HL-60 (cell line): ENCODE measurements at regions not wholly inside any gene's neighbourhood (a gene's known extent, or its start where the extent isn't known, plus 50 kb on each side); places are given as distances from the start of the nearest gene placed in this dataset.

ENCODE experiments used
- DNase-seq, 2 experiments: peaks; one replicate each; pipeline ENCODE4 v3.0.0-alpha.2; 2010 to 2020; ENCODE audit warnings: low read depth in 1 of 2, low spot score in 1 of 2
- H3K27ac ChIP-seq: fragments of 250-450 bp; sonication (Bioruptor Pico); replicated peaks from 2 replicates; pipeline ENCODE4 v1.5.1; 2020; ENCODE audit warnings: mild to moderate bottlenecking, moderate library complexity
- H3K27me3 ChIP-seq: fragments of 250-450 bp; sonication (Bioruptor Pico); 2 replicates; pipeline ENCODE4 v1.5.1; 2021; ENCODE audit warnings: mild to moderate bottlenecking, moderate library complexity; ENCODE audit not compliant: insufficient read depth, poor library complexity, severe bottlenecking
- H3K4me3 ChIP-seq: replicated peaks from 2 replicates; pipeline ENCODE4 v1.5.1; 2011; ENCODE audit warnings: mild to moderate bottlenecking, control low read depth, low read length; ENCODE audit not compliant: insufficient read depth
- CTCF ChIP-seq: IDR thresholded peaks from one replicate; pipeline ENCODE4 v1.5.1; 2011; ENCODE audit warnings: low read length, control low read depth, inconsistent platforms; ENCODE audit not compliant: insufficient read depth
- GABPA ChIP-seq: IDR thresholded peaks from 2 replicates; pipeline ENCODE4 v1.6.1; 2012; ENCODE audit warnings: low read depth
- POLR2AphosphoS5 ChIP-seq: IDR thresholded peaks from 2 replicates; pipeline ENCODE4 v1.6.1; 2012; ENCODE audit warnings: low read depth
- SPI1 ChIP-seq: IDR thresholded peaks from 2 replicates; pipeline ENCODE4 v1.6.1; 2012; ENCODE audit warnings: low read depth, mild to moderate bottlenecking, borderline replicate concordance
- TF ChIP-seq, protein P1 (sequence below): IDR thresholded peaks from 2 replicates; pipeline ENCODE4 v1.6.1; 2012; ENCODE audit warnings: low read depth; ENCODE audit not compliant: insufficient replicate concordance

DNA sequence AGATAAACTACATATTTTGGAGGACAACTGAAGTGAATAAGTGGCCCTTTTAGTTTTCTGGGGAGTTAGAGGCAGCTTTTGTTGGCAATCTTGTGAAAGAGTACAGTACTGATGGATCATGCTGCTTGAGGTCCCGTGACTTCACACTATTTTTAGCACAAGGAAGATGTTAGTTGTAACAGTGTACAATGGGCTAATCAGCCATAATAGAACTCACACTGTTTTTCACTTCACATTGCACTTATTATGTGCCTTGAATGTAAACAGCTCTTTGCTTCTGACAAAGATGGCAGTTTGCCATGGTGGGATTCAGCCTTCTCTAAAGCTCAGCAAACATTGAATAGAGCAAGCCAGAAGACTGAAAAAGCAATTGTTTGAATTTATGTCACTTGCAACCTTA, 176.7 kb upstream of the ZNF608 start:
- no peak overlapping the region for H3K27ac ChIP-seq
- TF ChIP-seq POLR2AphosphoS5 (no peak), SPI1 (no peak), GABPA (no peak), CTCF (no peak)
- TF ChIP-seq, protein P1, sequence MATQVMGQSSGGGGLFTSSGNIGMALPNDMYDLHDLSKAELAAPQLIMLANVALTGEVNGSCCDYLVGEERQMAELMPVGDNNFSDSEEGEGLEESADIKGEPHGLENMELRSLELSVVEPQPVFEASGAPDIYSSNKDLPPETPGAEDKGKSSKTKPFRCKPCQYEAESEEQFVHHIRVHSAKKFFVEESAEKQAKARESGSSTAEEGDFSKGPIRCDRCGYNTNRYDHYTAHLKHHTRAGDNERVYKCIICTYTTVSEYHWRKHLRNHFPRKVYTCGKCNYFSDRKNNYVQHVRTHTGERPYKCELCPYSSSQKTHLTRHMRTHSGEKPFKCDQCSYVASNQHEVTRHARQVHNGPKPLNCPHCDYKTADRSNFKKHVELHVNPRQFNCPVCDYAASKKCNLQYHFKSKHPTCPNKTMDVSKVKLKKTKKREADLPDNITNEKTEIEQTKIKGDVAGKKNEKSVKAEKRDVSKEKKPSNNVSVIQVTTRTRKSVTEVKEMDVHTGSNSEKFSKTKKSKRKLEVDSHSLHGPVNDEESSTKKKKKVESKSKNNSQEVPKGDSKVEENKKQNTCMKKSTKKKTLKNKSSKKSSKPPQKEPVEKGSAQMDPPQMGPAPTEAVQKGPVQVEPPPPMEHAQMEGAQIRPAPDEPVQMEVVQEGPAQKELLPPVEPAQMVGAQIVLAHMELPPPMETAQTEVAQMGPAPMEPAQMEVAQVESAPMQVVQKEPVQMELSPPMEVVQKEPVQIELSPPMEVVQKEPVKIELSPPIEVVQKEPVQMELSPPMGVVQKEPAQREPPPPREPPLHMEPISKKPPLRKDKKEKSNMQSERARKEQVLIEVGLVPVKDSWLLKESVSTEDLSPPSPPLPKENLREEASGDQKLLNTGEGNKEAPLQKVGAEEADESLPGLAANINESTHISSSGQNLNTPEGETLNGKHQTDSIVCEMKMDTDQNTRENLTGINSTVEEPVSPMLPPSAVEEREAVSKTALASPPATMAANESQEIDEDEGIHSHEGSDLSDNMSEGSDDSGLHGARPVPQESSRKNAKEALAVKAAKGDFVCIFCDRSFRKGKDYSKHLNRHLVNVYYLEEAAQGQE, result no peak
- H3K4me3 ChIP-seq, result no peak overlapping the region
- no peaks in the 10 kb centered on the region for H3K27me3 ChIP-seq
- DNase-seq, result no peak

DNA sequence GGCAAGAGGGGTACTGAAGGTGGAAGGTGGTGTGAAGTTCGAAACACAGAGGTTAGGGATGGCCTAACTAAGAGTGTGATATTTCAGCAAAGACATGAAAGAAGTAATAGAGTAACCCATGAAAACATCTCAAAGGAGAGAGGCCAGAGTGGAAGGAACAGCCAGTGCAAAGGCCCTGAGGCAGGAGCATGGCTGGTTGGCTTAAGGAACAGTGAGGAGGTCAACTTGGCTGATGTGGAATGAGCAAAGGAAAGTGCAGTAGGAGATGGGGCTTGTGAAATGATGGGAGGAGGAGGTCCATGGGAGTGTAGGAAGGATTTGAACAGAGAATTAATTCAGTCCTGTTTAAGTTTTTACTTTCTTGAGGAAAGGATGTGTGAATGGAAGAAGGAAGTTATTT, 178.3 kb upstream of the ZNF608 start:
- H3K27ac ChIP-seq, result no peak overlapping the region
- no peak overlapping the region for H3K4me3 ChIP-seq
- no peak for DNase-seq
- no peak for TF ChIP-seq SPI1
- TF ChIP-seq CTCF, result no peak
- TF ChIP-seq, protein P1, result no peak
- TF ChIP-seq POLR2AphosphoS5, result no peak
- TF ChIP-seq GABPA, result no peak
- no peaks in the 10 kb centered on the region for H3K27me3 ChIP-seq

- Histone ChIP-seq H3K27me3 (no peaks in the 10 kb centered on the region), H3K27ac (no peak overlapping the region), H3K4me3 (no peak overlapping the region)
- DNase-seq, result no peak
- TF ChIP-seq POLR2AphosphoS5 (no peak), GABPA (no peak), CTCF (no peak), SPI1 (no peak)
- TF ChIP-seq, protein P1, result no peak
These were observed 181.3 kb upstream of the ZNF608 start for GRCh38 chr5:124927735-124928134.
